ENCODE measurements at regions not wholly inside any gene's neighbourhood (a gene's known extent, or its start where the extent isn't known, plus 50 kb on each side); places are given as distances from the start of the nearest gene placed in this dataset.

DNA sequence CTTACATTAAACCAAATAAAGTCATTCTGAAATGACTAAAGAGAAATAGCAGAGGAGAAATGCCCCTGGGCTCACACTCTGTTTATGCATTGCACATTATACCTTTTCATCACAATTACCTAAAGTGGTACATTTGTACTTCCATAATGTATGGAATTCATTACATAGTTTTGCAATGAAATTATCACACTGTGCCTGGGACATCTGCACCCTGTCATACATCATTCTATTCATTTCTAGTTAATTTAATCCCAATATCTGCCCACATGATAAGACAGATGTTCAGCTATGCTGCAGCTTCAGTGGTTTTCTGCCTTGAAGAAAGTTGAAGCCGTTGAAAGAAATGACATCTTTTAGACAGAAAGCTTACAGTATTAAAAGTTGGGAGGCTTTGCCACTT, 580.0 kb downstream of the SOX6 start:
- ATAC-seq (ENCODE audit: low FRiP score) (no peak), DNase-seq (ENCODE audit: low spot score) (no peak)
- TF ChIP-seq, protein P1, sequence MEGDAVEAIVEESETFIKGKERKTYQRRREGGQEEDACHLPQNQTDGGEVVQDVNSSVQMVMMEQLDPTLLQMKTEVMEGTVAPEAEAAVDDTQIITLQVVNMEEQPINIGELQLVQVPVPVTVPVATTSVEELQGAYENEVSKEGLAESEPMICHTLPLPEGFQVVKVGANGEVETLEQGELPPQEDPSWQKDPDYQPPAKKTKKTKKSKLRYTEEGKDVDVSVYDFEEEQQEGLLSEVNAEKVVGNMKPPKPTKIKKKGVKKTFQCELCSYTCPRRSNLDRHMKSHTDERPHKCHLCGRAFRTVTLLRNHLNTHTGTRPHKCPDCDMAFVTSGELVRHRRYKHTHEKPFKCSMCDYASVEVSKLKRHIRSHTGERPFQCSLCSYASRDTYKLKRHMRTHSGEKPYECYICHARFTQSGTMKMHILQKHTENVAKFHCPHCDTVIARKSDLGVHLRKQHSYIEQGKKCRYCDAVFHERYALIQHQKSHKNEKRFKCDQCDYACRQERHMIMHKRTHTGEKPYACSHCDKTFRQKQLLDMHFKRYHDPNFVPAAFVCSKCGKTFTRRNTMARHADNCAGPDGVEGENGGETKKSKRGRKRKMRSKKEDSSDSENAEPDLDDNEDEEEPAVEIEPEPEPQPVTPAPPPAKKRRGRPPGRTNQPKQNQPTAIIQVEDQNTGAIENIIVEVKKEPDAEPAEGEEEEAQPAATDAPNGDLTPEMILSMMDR (IDR thresholded peaks at IDR 0.05) = no peak

GRCh38 chr11:15779518-15779917, 576.8 kb downstream of the SOX6 start:
- DNase-seq (ENCODE audit: low spot score) = no peak
- no peak for ATAC-seq (ENCODE audit: low FRiP score)
- TF ChIP-seq, protein P1 (IDR thresholded peaks at IDR 0.05) = no peak

DNA sequence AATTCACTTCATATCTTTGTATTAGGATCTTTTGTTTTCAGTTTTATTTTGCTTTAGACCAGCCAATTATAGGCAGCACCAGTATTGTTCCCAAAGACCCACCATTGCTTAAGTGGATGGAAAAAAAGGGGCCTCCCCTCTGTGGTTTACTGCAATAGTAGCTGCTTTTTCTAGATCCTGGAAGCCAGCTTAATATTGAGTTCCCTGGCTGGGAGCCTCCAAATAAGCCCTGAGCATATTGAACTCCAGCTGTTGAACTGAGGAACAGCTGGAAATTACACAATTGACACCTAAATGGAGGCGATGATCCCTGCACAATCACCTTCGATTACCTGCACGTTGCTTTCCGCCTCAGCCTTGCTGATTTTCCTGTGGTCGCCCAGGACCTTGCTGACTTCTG, 576.0 kb downstream of the SOX6 start:
- DNase-seq (ENCODE audit: low spot score) = no peak
- no peak for ATAC-seq (ENCODE audit: low FRiP score)
- TF ChIP-seq, protein P1 (IDR thresholded peaks at IDR 0.05) = no peak

DNA sequence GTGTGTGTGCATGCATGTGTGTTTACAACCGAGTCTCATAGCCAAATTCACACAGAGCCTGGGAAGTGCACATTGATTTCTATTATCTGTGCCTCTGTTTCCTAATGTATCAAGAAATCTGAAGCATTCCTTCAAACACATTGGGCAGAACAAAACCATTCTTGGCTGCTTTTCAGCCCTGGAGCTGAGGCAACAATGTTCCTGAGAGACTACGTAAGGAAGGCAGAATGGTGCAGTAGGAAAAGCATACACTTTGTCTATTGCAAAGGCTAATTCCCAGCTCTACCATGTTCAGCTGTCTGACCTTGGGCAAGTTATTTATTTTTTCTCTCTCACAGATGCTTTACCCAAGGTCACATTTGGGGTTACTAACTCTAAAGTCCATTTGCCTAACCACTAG, 575.5 kb downstream of the SOX6 start:
- ATAC-seq (ENCODE audit: low FRiP score) (no peak), DNase-seq (ENCODE audit: low spot score) (no peak)
- TF ChIP-seq, protein P1 (IDR thresholded peaks at IDR 0.05) = no peak

- TF ChIP-seq, protein P1 (IDR thresholded peaks at IDR 0.05) = no peak
- ATAC-seq (ENCODE audit: low FRiP score) (no peak), DNase-seq (ENCODE audit: low spot score) (no peak)
Measured at GRCh38 chr11:15783619-15784018, 572.7 kb downstream of the SOX6 start.

DNA sequence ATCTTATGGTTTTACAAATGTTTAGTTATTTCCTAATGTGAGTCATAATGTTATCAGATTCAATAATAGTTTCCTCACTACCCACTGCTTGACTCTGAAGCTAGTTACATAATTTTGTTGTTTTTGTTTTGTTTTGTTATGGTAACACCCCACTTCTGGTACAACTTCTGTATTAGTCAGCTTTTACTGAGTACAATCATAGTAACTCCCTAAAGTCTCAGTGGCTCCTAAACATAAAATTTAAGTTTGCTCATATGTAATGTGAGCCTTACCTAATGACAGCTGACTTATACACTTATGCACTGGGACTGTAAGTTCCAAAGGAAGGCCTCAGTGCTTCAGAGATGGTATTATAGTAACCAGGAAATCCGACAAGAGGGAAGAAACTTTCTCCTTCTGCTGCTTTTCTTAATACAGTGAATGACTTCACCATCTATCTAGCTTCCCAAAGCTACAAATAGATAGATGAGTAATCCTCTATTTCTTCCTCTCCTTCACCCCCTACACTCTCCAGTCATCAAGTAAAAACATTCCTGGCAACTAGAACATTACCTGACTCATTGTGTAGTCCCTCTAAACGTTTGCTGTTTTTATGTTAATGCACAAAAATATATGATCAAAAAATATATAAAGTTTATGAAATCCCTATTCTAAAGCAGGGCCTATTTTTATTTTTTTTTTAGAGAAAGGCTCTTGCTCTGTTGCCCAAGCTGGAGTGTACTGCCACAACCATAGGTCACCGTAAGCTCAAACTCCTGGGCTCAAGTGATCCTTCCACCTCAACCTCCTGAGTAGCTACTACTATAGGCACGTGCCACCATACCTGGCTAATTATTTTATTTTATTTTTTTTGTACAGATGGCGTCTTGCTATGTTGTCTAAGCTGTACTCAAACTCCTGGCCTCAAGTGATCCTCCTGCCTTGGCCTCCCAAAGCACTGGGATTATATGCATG, 563.0 kb downstream of the SOX6 start:
- TF ChIP-seq, protein P1 (IDR thresholded peaks at IDR 0.05) = no peak
- no peak for DNase-seq (ENCODE audit: low spot score)
- no peak for ATAC-seq (ENCODE audit: low FRiP score)

All from omental fat pad (tissue), 3 donors.